ENCODE measurements at regions not wholly inside any gene's neighbourhood (a gene's known extent, or its start where the extent isn't known, plus 50 kb on each side); places are given as distances from the start of the nearest gene placed in this dataset.
"Not testable (repeated sequence)": the region's sequence is repeated elsewhere in the genome, so short reads cannot be mapped to it uniquely, and the experiment has no call there.

GRCh38 chr3:177609613-177610012 is 412.3 kb upstream of the TBL1XR1 start:
- no peak for DNase-seq

- DNase-seq, result no peak
Observed at GRCh38 chr3:177610262-177610661, 413.0 kb upstream of the TBL1XR1 start.

GRCh38 chr3:177610686-177611633 is 413.7 kb upstream of the TBL1XR1 start:
- DNase-seq, result no peak

GRCh38 chr3:177611752-177612334 is 414.6 kb upstream of the TBL1XR1 start:
- DNase-seq, result no peak

GRCh38 chr3:177613901-177614300 is 416.6 kb upstream of the TBL1XR1 start:
- DNase-seq, result no peak

GRCh38 chr3:177615015-177615414 is 417.7 kb upstream of the TBL1XR1 start:
- peak; percentile 77 for DNase-seq

GRCh38 chr3:177618873-177619733 is 421.8 kb upstream of the TBL1XR1 start:
- DNase-seq, result no peak

GRCh38 chr3:177620073-177620472 is 422.8 kb upstream of the TBL1XR1 start:
- DNase-seq, result no peak

GRCh38 chr3:177622520-177622919 is 425.2 kb upstream of the TBL1XR1 start:
- no peak for DNase-seq

- DNase-seq, result no peak
Observed at GRCh38 chr3:177622982-177623617, 425.8 kb upstream of the TBL1XR1 start.

- DNase-seq, result no peak
Observed at GRCh38 chr3:177624528-177625495, 427.5 kb upstream of the TBL1XR1 start.

GRCh38 chr3:177626045-177626444 is 428.8 kb upstream of the TBL1XR1 start:
- no peak for DNase-seq

GRCh38 chr3:177628095-177628719 is 430.9 kb upstream of the TBL1XR1 start:
- DNase-seq, result peak; percentile 16

- no peak for DNase-seq
Observed at GRCh38 chr3:177629276-177629675, 432.0 kb upstream of the TBL1XR1 start.

- no peak for DNase-seq
Observed at GRCh38 chr3:177633671-177634207, 436.5 kb upstream of the TBL1XR1 start.

GRCh38 chr3:177635601-177636106 is 438.4 kb upstream of the TBL1XR1 start:
- DNase-seq, result not testable (repeated sequence)

- no peak for DNase-seq
Observed at GRCh38 chr3:177640319-177640965, 443.2 kb upstream of the TBL1XR1 start.

GRCh38 chr3:177641206-177641605 is 443.9 kb upstream of the TBL1XR1 start:
- DNase-seq, result no peak

GRCh38 chr3:177642042-177642803 is 444.9 kb upstream of the TBL1XR1 start:
- DNase-seq, result no peak
